ENCODE measurements at regions not wholly inside any gene's neighbourhood (a gene's known extent, or its start where the extent isn't known, plus 50 kb on each side); places are given as distances from the start of the nearest gene placed in this dataset.
A peak's percentile ranks its signal among the peaks of the same experiment; 100 is the strongest.
"Not testable (repeated sequence)": the region's sequence is repeated elsewhere in the genome, so short reads cannot be mapped to it uniquely, and the experiment has no call there.

DNA sequence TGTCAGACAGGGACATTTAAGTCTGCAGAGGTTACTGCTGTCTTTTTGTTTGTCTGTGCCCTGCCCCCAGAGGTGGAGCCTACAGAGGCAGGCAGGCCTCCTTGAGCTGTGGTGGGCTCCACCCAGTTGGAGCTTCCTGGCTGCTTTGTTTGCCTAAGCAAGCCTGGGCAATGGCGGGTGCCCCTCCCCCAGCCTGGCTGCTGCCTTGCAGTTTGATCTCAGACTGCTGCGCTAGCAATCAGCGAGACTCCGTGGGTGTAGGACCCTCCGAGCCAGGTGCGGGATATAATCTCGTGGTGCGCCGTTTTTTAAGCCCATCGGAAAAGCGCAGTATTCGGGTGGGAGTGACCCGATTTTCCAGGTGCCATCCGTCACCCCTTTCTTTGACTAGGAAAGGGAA is 387.7 kb upstream of the ACTBL2 start:
- DNase-seq: not testable (repeated sequence)

- no peak for DNase-seq
These were observed 381.1 kb upstream of the ACTBL2 start for GRCh38 chr5:57863661-57864060.

GRCh38 chr5:57862942-57863341 is 380.3 kb upstream of the ACTBL2 start:
- no peak for DNase-seq

- peak; percentile 21 for DNase-seq
These were observed 379.9 kb upstream of the ACTBL2 start for GRCh38 chr5:57862471-57862911.

DNA sequence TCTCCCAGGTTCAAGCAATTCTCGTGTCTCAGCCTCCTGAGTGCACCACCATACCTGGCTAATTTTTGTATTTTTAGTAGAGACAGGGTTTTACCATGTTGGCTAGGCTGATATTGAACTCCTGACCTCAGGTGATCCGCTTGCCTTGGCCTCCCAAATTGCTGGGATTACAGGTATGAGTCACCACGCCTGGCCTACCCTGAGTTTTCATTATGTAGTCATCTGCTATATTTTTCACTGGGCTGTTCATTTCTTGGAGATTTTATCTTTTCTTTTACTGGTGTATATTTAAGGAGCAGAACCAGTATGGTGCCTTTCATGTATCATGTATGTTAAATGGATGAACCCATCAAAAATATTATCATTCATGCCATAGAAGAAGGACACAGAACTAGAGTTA is 377.0 kb upstream of the ACTBL2 start:
- no peak for DNase-seq

DNA sequence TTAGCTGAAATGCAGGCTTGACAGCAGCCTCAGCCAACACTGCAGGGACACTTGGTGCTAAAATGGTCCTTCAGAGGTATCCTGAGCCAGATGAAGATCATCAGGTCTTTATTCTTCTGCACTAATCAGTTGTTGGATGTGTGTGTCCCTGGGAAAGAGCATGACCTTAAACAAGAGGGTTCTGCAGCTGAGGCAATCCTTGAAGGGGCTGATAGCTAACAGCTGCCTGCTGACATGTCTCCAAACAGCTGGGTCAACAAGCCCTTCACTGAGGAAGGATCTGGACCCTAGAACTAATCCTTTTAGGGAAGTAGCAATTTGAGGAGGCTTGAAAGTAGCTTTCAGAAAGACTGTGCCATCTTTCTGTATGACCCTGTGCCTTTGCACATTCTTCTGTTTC is 376.3 kb upstream of the ACTBL2 start:
- no peak for DNase-seq

DNA sequence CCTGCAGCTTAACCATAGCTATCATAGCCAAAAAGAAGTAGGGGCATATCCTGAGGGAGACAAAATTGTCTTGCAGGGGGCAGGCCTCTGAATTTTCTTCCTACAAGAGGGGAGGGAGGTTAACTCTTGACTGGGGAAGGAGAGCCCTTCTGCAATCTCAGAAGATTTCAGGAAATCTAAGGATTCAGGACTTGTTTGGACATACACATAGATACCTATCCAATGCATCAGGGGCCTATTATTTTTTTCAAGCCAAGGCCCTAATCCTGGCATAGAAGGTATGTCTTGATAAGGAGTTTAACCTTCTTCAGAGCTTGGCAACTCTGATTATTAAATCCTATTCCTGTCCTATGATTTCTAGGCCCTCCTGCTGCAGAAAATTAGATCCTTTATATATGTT is 375.1 kb upstream of the ACTBL2 start:
- no peak for DNase-seq

GRCh38 chr5:57855831-57856230 is 373.2 kb upstream of the ACTBL2 start:
- no peak for DNase-seq

DNA sequence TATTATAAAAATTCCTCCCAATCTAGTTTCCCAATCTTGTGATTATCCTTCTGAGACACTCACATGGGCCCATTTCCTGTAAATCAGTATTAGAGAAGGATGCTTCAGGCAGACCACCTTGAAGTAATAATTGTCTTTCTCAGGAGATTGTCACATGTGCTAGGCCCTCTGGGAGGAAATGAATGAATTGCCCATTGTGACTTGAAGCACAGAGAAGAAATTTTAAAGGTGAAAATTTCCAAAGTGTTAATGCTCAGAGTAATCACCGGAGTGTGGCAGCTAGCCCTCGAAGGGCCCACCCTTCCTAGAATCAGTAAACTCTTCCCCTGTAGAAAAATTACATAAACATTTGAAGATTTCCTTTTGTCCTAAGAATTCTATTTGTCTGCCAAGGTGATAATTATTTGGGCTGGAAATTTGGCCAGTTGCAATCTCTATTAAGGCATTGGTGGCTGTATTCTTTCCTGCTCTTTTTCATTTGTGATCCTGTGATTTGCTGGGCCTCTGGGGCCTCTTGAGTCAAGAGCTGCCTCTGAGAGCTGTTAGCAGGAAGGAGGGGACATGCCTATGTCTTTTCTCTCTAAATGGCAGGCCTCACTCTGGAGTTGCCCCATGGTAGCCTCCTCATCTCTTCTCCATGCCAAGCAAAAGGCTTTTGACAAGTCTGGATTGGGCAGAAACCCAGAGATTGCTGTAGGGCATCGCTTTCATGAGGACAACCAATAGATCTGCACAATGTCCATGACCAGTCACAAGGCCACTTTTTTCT is 371.5 kb upstream of the ACTBL2 start:
- DNase-seq: no peak

DNA sequence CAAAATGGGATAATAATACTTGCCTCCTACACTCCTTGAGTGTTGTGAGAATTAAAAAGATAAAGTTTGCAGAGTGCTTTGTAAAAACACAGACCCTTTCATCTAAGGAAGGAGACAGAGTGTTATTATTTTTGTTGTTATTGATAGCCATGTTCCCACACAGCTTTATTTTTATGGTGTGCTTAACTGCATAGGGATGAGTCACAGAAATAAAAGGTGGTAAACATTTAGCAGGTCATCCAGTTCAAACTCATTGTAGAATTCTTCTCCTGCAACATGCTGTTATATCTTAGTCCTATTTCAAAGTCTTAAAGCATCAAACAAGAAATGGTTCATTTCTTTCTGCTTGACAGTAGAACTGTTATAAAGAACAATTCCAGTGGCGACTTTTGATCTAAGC is 367.5 kb upstream of the ACTBL2 start:
- no peak for DNase-seq

DNA sequence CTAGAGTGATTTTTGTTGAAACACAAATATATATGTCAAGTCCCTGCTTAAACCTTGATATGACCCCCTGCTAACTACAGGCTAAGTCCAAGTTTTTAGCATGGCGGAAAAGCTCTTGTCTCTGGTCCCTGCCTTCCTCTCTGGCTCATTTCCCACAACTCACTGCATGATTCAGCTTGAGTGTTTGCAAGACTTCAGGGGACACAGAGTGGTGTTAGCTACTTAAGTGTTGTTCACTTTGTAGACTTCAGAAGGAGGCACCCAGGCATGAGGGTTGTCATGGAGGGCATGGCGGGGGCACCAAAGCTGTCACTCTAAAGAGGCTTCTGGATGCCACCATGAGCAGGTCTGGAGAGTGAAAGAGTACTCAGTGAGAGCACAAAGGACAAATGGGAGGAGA is 362.4 kb upstream of the ACTBL2 start:
- DNase-seq: no peak

DNA sequence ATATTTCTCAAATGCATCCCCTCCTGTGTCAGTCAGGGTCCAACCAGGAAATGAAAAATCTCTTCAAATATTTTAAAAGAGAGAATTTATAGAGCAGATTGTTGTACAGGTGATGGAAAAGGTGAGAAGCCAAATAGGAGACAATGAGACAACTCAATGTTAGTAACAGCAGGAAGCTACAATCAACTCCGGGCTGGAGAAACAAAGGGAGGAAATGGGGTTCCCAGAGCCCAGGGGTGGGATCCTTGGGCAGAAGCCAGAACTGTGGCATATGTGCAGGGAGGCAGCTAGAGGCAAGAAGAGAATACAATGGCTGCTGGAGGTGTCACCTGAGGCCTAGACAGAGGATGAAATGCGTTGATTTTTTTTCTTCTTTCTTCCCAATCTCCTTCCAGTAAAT is 361.8 kb upstream of the ACTBL2 start:
- DNase-seq: no peak

DNA sequence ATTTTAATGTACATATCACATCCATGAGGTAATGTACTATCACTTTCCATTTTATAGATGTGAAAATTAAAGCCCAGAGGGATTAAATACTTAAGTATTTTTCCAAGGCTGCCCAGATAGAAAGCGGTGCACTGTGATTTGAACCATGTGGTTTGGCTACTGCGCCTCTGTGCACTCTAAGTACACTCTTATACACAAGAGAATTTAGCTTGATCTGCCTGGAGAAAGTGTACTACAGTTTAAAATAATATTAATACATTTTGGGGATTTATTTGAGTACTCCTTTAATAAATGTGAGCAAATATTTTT is 360.4 kb upstream of the ACTBL2 start:
- no peak for DNase-seq

DNA sequence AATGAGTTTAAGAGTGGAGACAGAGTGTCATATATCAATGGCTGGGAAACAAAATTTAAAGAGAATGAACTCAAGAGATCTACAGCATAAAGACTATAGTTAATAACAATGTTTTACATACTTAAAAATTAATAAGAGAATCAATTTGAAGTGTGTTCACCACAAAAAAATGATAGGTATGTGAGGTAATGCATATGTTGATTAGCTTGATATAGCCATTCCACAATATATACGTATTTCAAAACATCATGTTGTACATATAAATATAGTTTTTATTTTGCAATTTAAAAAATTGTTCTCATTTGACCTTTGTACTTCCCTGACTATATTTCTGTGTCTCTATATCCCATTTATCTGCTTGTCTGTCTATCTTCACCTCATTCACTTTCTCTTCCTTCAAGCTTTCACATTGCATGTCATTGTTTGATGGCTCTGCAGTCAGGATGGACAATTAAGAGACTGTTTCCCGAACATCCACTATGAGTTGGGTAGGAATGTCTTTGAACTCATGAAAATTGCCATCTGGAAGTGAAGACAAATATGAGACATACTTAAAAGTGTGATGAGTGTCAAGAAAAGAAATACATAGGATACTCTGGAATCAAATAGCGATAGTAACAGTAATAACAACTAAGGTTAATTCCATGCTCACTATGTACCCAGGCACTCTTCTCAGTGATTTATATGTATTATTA is 359.9 kb upstream of the ACTBL2 start:
- DNase-seq: no peak

GRCh38 chr5:57841676-57842363 is 359.2 kb upstream of the ACTBL2 start:
- no peak for DNase-seq

- no peak for DNase-seq
These were observed 356.9 kb upstream of the ACTBL2 start for GRCh38 chr5:57839437-57840079.

GRCh38 chr5:57839025-57839424 is 356.4 kb upstream of the ACTBL2 start:
- DNase-seq: no peak

- no peak for DNase-seq
These were observed 354.3 kb upstream of the ACTBL2 start for GRCh38 chr5:57836921-57837320.

- no peak for DNase-seq
These were observed 353.7 kb upstream of the ACTBL2 start for GRCh38 chr5:57836331-57836730.

DNA sequence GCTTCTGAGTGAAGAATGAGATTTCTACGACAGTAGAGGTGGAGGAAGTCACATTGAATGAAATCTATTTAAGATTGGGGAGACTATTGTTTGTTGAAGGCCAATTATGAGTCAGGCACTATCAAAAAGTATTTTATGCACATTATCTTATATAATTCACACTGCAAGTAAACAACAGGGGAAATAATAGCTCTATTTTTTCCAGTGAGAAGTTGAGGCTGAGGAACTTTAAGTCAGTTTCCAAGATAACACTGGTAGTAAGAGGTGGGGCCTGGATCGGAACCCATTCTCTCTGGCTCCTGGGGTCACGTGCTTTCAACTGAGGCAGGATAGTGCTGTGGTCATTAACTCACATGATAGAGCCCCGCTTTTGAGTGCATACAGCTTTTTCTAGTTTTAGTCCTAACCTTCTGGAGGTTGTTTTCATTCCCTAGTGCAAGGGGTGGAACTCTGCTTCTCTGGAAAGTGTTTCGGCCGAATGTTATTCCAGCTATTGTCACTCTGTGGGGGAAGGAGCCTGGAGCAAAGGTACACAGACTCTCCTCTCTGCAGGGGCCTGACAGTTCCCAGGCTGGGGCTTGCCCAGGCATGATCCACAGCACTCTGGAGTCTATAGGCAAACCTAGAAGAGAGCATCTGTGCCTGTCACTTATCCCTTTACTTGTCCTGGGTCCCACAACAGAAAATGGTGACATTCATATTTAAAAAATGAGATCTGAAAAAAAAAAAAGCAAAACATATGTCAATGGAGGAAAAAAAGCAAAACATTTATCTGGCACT is 352.4 kb upstream of the ACTBL2 start:
- peak; percentile 72 for DNase-seq

DNA sequence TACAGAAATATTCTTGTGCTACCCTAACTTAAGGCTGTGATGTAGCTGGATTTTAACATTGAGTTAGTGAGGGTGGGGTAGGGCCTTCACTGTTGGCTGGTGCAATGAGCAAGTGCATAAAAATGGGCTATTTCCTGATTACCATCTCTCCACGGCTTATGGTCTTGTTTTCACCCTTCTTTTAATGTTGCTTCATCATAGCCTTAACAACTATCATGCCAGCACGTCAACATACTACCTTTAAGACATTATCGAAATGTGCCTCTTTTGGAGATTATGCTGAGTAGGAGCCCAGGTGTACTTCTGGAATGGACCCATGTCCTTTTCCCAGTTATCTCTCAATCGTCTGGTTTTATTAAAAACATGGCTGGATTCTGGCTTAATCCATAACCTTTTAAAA is 350.9 kb upstream of the ACTBL2 start:
- no peak for DNase-seq

DNA sequence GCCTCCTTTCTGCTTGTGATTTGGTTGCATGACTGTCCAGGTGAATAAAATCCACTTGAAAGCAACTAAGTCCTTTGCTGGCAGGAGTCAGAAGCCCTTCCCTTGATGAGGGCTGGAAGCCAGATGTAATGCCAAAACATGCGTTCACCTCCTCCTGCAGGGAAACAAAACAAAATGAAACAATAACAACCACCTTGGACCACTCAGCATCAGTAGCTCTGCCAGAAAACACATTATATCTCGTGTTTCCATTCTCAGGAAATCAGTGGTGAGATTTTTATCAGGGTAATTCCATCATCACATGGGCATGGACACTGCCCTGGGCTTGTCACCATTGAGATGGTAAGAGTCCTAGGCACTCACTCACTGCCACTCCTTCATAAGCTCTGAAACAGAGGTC is 350.3 kb upstream of the ACTBL2 start:
- no peak for DNase-seq

DNA sequence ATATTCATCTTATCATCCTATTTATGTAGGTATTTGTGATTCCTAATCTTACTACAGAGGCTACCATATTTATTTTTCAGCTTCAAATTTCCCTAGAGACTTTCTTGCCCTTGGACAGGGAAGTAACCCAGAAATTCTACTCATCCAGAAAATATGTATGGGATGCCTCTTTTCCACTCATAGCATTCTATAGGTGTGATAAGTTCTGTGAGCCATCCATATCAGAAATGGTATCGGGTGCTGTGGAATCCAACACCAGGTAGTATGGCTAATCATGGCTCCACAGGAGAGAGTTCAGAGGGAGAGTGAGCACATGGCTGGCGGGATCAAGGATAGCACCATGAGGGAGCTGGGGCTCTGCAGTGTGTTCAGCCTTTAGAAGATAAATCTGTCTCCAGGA is 349.3 kb upstream of the ACTBL2 start:
- DNase-seq: no peak
